Sigmoid colon (tissue), 4 donors: ENCODE measurements at regions not wholly inside any gene's neighbourhood (a gene's known extent, or its start where the extent isn't known, plus 50 kb on each side); places are given as distances from the start of the nearest gene placed in this dataset.
"Not testable (repeated sequence)": the region's sequence is repeated elsewhere in the genome, so short reads cannot be mapped to it uniquely, and the experiment has no call there.

Experiments used
- POLR2A ChIP-seq, 2 donors: fragments of 450-650 bp; IDR thresholded peaks; one replicate each; pipeline ENCODE4 v1.6.1; 2016; ENCODE audit warnings: antibody characterized with exemption in 2 of 2, mild to moderate bottlenecking in 2 of 2, moderate library complexity in 2 of 2
- POLR2AphosphoS5 ChIP-seq, 4 donors: sonication (generic); formaldehyde crosslinking; IDR thresholded peaks; one replicate each; pipeline ENCODE4 v1.6.1; 2017; ENCODE audit warnings: antibody characterized with exemption in 4 of 4
- TF ChIP-seq, protein P1 (sequence below), 4 experiments: fragments of 450-650 bp in 3 of 4; fragments of 200-600 bp in 1 of 4; IDR thresholded peaks; one replicate each; pipeline ENCODE4 v1.5.1; 2016 to 2019; ENCODE audit warnings: antibody characterized with exemption in 4 of 4, mild to moderate bottlenecking in 3 of 4, moderate library complexity in 2 of 4

DNA sequence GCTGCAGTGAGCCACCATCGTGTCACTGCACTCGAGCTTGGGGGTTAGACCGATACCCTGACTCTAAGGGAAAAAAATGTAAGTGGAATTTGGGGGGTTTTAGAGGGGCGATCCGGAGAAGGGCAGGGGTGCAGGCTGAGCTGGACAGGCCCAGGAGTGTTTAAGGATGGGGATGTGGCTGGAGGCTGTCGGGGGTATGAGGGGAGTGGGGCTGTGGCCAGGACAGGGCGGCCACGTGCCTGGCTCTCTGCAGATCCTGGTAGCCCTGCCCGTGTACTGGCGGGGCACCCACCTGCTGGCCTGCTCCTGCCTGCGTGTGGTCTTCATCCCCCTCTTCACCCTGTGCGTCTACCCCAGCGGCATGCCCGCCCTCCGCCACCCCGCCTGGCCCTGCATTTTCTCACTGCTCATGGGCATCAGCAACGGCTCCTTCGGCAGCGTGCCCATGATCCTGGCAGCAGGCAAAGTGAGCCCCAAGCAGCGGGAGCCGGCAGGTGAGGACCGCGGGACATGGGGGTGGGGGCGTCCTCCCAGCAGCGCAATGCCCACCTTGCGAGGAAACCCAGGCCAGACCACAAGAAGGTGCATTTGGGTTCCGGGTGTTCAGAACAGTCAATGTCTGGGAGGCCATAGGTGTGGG is 438.7 kb upstream of the ZNF722 start:
- not testable (repeated sequence) for TF ChIP-seq POLR2AphosphoS5, POLR2A (IDR thresholded peaks at IDR 0.05)
- TF ChIP-seq, protein P1, sequence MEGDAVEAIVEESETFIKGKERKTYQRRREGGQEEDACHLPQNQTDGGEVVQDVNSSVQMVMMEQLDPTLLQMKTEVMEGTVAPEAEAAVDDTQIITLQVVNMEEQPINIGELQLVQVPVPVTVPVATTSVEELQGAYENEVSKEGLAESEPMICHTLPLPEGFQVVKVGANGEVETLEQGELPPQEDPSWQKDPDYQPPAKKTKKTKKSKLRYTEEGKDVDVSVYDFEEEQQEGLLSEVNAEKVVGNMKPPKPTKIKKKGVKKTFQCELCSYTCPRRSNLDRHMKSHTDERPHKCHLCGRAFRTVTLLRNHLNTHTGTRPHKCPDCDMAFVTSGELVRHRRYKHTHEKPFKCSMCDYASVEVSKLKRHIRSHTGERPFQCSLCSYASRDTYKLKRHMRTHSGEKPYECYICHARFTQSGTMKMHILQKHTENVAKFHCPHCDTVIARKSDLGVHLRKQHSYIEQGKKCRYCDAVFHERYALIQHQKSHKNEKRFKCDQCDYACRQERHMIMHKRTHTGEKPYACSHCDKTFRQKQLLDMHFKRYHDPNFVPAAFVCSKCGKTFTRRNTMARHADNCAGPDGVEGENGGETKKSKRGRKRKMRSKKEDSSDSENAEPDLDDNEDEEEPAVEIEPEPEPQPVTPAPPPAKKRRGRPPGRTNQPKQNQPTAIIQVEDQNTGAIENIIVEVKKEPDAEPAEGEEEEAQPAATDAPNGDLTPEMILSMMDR (IDR thresholded peaks at IDR 0.05): not testable (repeated sequence)
